NB4 (cell line): ENCODE measurements at regions not wholly inside any gene's neighbourhood (a gene's known extent, or its start where the extent isn't known, plus 50 kb on each side); places are given as distances from the start of the nearest gene placed in this dataset.

Source experiments
- MAX ChIP-seq: IDR thresholded peaks from 2 replicates; pipeline ENCODE4 v1.6.1; 2011; ENCODE audit warnings: low read depth, low read length
- MYC ChIP-seq: IDR thresholded peaks from 2 replicates; pipeline ENCODE4 v1.6.1; 2011; ENCODE audit warnings: low read depth, low read length
- POLR2A ChIP-seq: IDR thresholded peaks from 2 replicates; pipeline ENCODE4 v1.6.1; 2011; ENCODE audit warnings: mild to moderate bottlenecking; ENCODE audit not compliant: insufficient read length; ENCODE audit errors: extremely low read depth
- TF ChIP-seq, protein P1 (sequence below): IDR thresholded peaks from one replicate; pipeline ENCODE4 v1.5.1; 2012; ENCODE audit warnings: low read depth, low read length

DNA sequence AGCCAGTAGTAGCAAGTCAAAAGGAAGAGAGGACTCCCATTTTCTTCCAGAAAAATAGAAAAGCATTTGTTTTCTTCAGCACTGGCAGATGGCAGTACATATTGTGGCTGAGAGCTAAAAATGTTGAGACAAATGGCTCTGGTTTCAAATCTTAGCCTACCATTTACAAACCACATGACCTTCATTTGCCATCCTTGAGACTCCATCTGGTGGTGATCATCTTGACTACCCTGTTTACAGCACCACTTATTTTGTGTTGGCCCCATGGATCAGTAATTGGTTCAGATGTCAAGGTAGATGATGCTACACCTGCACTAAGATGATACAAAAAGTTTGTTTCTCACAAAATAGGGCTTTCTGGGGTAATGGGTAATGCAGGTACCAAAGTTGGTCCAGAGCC lies 951.8 kb upstream of the IGFBP7 start:
- TF ChIP-seq, protein P1, sequence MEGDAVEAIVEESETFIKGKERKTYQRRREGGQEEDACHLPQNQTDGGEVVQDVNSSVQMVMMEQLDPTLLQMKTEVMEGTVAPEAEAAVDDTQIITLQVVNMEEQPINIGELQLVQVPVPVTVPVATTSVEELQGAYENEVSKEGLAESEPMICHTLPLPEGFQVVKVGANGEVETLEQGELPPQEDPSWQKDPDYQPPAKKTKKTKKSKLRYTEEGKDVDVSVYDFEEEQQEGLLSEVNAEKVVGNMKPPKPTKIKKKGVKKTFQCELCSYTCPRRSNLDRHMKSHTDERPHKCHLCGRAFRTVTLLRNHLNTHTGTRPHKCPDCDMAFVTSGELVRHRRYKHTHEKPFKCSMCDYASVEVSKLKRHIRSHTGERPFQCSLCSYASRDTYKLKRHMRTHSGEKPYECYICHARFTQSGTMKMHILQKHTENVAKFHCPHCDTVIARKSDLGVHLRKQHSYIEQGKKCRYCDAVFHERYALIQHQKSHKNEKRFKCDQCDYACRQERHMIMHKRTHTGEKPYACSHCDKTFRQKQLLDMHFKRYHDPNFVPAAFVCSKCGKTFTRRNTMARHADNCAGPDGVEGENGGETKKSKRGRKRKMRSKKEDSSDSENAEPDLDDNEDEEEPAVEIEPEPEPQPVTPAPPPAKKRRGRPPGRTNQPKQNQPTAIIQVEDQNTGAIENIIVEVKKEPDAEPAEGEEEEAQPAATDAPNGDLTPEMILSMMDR = no peak
- TF ChIP-seq POLR2A (no peak), MAX (no peak), MYC (no peak)
